ENCODE measurements at regions not wholly inside any gene's neighbourhood (a gene's known extent, or its start where the extent isn't known, plus 50 kb on each side); places are given as distances from the start of the nearest gene placed in this dataset.

DNA sequence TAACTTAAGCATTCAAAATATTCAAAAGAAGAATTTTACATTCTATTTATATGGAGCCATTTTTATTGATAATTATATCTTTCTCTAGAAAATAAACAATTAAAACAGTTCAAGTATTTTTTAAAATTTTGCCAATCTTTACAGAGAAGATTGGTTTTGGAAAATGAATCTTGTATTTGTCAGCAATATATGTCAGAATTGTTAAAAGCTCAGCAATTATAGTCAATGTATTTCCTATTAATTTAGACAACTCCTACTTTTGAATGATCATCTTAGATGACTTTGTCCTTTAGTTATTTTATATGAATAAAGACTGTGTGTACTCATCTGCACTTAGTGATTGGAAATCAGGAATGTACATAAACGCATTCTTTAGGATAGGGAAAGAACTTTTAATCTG, 223.9 kb upstream of the MAD2L1 start:
- Histone ChIP-seq H3K27me3 (ENCODE audit: control insufficient read depth, insufficient read depth, low read length) (no peaks in the 10 kb centered on the region), H3K23ac (ENCODE audit: low read depth, low read length) (no peak overlapping the region), H2AK9ac (replicated peaks; ENCODE audit: low read depth, low read length, poor library complexity) (no peak overlapping the region), H2BK20ac (ENCODE audit: low read depth, low read length) (no peak overlapping the region), H3K9me3 (ENCODE audit: control insufficient read depth, insufficient read depth, low read length) (no peaks in the 10 kb centered on the region), H3K4ac (ENCODE audit: low read depth, low read length) (no peak overlapping the region), H3K79me1 (ENCODE audit: low read depth in 1 of 2, low read length in 2 of 2) (no peaks in the 10 kb centered on the region), H2AFZ (replicated peaks; ENCODE audit: low read length, poor library complexity) (no peak overlapping the region), H3K4me1 (ENCODE audit: control insufficient read depth, insufficient read depth, low read length) (no peaks in the 10 kb centered on the region), H3K27ac (ENCODE audit: insufficient read depth, low read length) (no peak overlapping the region), H3K4me3 (ENCODE audit: insufficient read depth, low read depth, low read length) (no peak overlapping the region), H3K4me2 (ENCODE audit: low read depth, low read length) (no peak overlapping the region), H2BK5ac (ENCODE audit: low read depth, low read length, poor library complexity, severe bottlenecking) (no peak overlapping the region), H2BK15ac (ENCODE audit: low read depth, low read length) (no peak overlapping the region), H3K36me3 (ENCODE audit: control insufficient read depth, insufficient read depth, low read length) (no peaks in the 10 kb centered on the region), H4K20me1 (ENCODE audit: insufficient read depth, low read length) (no peaks in the 10 kb centered on the region), H3K18ac (ENCODE audit: low read depth, low read length) (no peak overlapping the region), H3K14ac (replicated peaks; ENCODE audit: low read depth, low read length) (no peak overlapping the region), H4K91ac (ENCODE audit: insufficient read depth, low read depth, low read length) (no peak overlapping the region), H3K56ac (ENCODE audit: extremely low read depth, insufficient read depth, low read length) (no peak overlapping the region), H4K8ac (ENCODE audit: low read depth in 2 of 2, low read length in 2 of 2) (no peak overlapping the region), H2BK120ac (ENCODE audit: low read depth, low read length) (no peak overlapping the region), H3K9me1 (ENCODE audit: insufficient read depth, low read length) (no peaks in the 10 kb centered on the region), H4K5ac (ENCODE audit: low read depth, low read length) (no peak overlapping the region), H3K9ac (ENCODE audit: low read depth, low read length) (no peak overlapping the region), H2AK5ac (ENCODE audit: low read depth, low read length) (no peak overlapping the region)
- intact Hi-C loops (cut with micrococcal nuclease) (no loop called here), dilution Hi-C loops (cut with HindIII; ENCODE audit: low sequenced_read_pairs, unreplicated experiment) (no loop called here), in situ Hi-C loops (cut with MboI; ENCODE audit: low sequenced_read_pairs) (no loop called here)
- TF ChIP-seq MAFK (IDR thresholded peaks at IDR 0.05; ENCODE audit: low read depth, low read length) (peak; percentile 6; the same call in 1 of the 2 replicates), BHLHE40 (IDR thresholded peaks at IDR 0.05; ENCODE audit: low read depth, low read length) (no peak), NFE2L2 (IDR thresholded peaks at IDR 0.05; ENCODE audit: low read depth, low read length) (no peak), RCOR1 (IDR thresholded peaks at IDR 0.05; ENCODE audit: insufficient replicate concordance, low read length) (no peak), POLR2A (IDR thresholded peaks at IDR 0.05; ENCODE audit: low read depth, low read length) (no peak), MAZ (IDR thresholded peaks at IDR 0.05; ENCODE audit: borderline replicate concordance, low read depth, low read length) (no peak)
- POLR2A ChIA-PET (ENCODE audit: unreplicated experiment), result no interaction called here
- CTCF ChIA-PET, result no interaction called here
- DNase-seq (no peak), ATAC-seq (ENCODE audit: low read depth) (no peak)
- BruUV-seq (replicated peaks), result no TSS peak
- WGBS, 2 experiments (ENCODE audit: extremely low coverage in 2 of 2, insufficient read length in 1 of 2), result no CpG with 5 or more reads among the region's 1 CpG

All from IMR-90 (cell line).